DMS53 treated with DMSO at 0.1 percent for 48 hours (cell line): ENCODE measurements at regions not wholly inside any gene's neighbourhood (a gene's known extent, or its start where the extent isn't known, plus 50 kb on each side); places are given as distances from the start of the nearest gene placed in this dataset.
"Not testable (repeated sequence)": the region's sequence is repeated elsewhere in the genome, so short reads cannot be mapped to it uniquely, and the experiment has no call there.

Experiments used
- DNase-seq: peaks from one replicate; lab custom pipeline; 2025; ENCODE audit not compliant: unreplicated experiment; lab: John Stamatoyannopoulos, UW

- no peak for DNase-seq
Observed at GRCh38 chr1:30444401-30444800, 279.0 kb downstream of the MATN1 start.

DNA sequence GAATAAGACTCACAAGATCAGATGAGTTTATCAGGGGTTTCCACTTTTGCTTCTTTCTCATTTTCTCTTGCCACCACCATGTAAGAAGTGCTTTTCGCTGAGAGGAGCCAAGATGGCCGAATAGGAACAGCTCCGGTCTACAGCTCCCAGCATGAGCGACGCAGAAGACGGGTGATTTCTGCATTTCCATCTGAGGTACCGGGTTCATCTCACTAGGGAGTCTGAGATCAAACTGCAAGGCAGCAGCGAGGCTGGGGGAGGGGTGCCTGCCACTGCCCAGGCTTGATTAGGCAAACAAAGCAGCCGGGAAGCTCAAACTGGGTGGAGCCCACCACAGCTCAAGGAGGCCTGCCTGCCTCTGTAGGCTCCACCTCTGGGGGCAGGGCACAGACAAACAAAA lies 285.1 kb downstream of the MATN1 start:
- not testable (repeated sequence) for DNase-seq

DNA sequence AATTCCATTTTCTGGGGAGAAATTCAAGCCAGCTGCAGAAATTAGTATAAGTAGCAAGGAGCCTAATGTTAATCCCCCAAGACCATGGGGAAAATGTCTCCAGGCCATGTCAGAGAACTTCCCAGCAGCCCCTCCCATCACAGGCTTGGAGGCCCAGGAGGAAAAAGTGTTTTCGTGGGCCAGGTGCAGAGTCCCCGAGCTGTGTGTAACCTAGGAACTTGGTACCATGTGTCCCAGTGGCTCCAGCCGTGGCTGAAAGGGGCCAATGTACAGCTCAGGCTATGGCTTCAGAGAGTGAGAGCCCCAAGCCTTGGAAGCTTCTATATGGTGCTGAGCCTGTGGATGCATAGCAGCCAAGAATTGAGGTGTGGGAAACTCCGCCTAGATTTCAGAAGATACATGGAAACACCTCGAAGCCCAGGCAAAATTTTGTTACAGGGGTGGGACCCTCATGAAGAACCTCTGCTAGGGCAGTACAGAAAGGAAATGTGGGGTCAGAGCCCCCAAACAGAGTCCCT lies 286.3 kb downstream of the MATN1 start:
- no peak for DNase-seq

GRCh38 chr1:30427545-30427944 lies 295.8 kb downstream of the MATN1 start:
- no peak for DNase-seq

GRCh38 chr1:30425046-30425445 lies 298.3 kb downstream of the MATN1 start:
- DNase-seq: no peak

- no peak for DNase-seq
Observed at GRCh38 chr1:30423570-30423969, 299.8 kb downstream of the MATN1 start.

GRCh38 chr1:30422251-30422650 lies 301.1 kb downstream of the MATN1 start:
- no peak for DNase-seq

GRCh38 chr1:30420519-30421050 lies 302.8 kb downstream of the MATN1 start:
- no peak for DNase-seq

- DNase-seq: no peak
Observed at GRCh38 chr1:30419831-30420230, 303.6 kb downstream of the MATN1 start.

GRCh38 chr1:30418939-30419720 lies 304.3 kb downstream of the MATN1 start:
- DNase-seq: no peak

DNA sequence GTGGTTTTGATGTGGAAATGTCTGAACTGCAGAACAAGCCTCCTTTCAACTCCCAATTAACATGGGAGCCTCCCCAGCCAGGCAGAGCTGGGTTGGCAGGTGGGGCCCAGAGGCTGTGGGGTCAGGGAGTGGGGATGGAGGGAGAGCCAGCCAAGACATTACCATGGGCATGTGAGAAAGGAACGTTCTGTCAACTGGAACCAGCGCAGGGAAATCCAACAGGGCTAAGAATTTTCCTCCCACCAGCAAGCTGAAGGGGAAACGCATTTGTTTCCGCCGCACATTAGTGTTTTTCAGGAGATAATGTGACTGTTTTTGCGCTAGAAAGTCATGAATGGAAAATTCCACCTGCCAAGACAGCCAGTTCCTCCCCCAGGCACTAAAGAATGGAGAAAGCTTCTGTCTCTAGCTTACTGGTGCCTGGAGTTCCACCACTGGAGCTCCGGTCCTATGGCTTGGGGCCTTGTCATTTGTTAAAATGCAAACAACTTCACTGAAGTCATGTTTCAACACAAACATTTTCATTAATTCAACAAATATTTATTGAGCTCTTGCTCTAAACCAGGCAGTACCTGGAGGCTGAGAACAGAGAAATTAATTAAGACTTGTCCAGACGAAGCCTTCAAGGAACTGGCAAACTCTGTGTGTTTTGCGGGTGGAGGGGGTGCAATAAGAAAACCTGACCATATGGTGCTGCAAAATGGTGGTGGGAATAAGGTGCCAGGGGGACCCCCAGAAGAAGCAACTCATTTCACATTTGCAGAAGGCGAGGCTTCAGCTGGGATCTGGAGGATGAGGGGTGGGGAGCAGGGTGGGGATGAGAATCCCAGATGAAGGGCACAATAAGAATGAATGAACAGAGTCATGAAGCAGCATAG lies 305.1 kb downstream of the MATN1 start:
- DNase-seq: no peak

DNA sequence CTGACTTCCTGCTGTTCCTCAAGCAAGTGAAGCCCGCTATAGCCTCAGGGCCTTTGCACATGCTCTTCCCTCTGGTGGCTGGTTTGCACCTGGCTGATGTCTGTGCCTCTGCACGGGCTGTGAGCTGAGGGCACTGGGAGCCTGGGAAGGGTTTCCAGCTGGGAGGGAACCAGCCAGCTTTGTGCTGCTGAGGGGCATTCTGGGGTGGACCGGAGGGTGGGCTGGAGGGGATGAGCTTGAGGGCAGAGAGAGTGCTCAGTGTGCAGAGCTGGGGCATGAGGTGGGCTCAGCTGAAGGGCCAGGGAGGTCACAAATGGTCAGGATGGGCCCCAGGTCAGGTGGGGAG lies 305.7 kb downstream of the MATN1 start:
- DNase-seq: no peak

DNA sequence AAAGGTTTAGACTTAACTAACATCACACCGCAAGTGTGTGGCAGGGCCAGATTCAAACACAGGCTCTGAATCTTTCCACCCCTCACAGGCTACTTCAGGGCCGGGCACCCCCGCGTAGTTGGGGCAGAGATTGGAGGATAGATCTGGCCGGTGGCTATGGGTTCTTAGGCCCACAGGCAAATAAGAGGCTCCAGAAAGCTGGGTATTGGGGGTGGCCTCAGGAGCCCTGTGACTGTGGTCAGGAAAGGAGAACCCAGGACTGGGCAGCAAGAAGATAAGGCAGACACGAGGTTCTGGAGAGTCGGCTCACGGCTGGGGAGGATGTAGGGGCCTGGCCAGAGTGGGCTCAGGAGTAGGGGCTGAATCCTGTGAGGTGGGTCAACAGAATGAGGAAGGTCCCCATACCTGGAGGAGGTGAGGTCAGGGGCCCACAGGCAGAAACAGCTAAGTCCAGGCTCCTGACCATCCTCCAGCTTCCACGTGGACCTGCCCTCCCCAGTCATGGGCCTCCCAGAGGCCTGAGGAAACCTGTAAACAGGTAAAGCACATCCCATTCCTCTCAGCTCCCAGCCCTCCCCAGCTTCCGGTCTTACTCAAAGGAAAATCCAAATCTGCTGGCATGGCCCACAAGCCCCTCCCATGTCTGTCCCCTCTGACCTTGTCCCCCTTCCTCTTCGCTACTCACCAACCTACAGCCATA lies 306.2 kb downstream of the MATN1 start:
- DNase-seq: no peak

DNA sequence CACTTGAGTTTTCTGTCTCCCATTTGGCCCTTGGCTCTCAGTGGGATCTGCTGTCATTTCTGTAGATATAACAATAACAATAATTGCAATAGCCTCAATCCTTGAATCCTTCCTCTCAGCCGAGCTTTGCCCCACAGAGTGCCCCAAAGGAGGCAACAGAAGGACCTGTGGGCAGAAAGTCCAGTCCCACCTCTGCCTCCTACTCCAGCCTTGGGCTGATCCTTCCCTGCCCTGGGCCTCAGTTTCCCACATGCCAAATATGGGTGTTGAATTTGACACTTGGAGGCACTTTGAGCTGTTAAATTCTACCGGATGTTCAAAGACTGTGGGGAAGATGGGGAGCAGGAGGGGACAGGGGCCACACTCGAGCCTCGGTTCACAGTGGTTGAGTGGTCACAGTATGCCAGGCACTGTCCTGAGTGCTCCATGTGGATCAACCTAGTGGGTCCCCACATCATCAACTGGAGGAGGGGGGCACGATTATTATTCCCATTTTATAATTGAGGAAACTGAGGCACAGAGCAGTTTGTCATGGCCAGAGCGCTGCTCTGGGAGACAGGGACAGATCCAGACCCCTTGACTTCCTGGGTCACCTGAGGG lies 307.1 kb downstream of the MATN1 start:
- DNase-seq: no peak

- DNase-seq: no peak
Observed at GRCh38 chr1:30415171-30415940, 308.0 kb downstream of the MATN1 start.

DNA sequence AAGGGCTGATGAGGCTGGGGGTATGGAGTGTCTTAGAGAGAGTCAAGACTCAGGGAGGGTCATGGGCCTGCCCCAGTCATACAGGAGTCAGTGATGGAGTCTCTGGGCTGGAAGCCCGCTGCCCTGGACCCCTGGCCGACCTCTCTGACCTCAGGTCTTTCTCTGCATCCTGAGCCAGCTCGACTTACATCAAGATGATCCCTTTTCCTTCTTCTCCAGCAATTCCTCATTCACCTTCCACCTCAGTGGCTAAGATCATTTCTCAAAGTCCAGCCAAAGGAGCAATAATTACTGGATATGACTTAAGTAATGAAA lies 308.6 kb downstream of the MATN1 start:
- no peak for DNase-seq

DNA sequence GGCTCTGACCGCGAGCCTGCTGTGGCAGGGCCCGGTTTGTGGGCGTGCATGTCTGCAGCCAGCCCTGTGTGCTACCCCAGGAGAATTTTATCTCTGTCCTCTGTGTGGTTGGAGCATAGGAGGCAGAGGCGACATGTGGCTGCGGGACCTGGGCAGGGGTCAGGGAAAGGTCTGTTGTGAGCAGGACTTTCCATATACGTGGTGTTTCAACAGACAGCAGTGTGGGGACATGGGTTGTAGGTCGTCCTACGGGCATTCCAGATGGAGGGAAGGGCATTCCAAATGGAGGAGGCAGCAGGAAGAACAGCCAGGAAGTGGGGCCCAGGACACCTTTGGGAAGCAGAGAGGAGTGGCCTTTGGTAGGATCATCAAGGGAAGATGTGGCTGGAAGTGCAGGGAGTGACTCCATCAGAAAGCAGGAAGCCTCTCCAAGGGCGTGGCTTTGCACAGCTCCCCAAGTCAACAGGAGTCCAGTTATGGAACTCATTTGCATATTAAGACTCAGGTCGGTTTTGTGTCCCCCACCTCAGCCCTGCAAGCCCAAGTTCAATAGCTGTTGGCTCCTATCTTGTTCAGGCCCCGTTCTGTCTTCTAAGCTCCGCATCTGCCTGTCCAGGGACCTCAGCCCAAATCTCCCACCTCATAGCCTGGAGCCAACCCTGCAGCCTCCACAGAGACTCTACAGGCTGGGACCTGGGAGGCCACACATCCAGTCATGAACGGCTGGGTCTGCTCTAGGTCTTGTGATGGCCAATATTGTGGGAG lies 309.1 kb downstream of the MATN1 start:
- no peak for DNase-seq

DNA sequence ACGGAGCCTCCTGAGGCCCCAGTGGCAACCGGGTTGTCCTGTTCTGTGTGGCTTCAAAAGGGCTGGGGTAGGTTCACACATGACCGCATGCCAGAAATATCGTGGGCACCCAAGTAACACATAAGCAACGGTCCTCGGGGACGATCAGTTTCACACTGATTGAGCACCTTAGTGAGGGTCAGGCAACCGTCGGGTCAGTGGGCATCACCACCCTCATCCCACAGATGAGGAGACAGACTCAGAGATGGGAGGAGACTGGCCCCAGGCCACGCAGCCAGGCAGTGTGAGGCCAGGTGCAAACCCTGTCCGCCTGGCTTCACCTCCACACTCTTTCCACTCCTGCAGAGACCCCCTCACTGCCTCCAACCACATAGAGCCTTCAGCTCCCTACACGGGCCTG lies 309.8 kb downstream of the MATN1 start:
- DNase-seq: no peak

DNA sequence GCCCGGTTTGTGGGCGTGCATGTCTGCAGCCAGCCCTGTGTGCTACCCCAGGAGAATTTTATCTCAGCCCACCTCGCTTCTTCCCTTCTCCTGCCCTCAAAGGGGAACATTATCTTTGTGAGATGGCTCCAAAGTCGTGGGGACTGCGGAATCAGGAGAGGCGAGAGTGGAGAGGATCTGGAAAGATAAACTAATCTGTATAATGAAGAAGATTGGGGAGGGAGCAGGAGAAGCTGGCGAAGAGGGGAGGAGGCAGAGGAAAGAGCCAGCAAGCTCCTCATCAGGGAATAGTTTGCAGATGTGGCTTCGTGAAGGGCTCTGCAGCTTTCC lies 310.3 kb downstream of the MATN1 start:
- no peak for DNase-seq
